GM20000 (cell line): ENCODE measurements at regions not wholly inside any gene's neighbourhood (a gene's known extent, or its start where the extent isn't known, plus 50 kb on each side); places are given as distances from the start of the nearest gene placed in this dataset.
A peak's percentile ranks its signal among the peaks of the same experiment; 100 is the strongest.
"Not testable (repeated sequence)": the region's sequence is repeated elsewhere in the genome, so short reads cannot be mapped to it uniquely, and the experiment has no call there.

Source experiments
- DNase-seq: peaks from one replicate; pipeline ENCODE4 v3.0.0; 2012; ENCODE audit warnings: low spot score
- TF ChIP-seq, protein P1 (sequence below): IDR thresholded peaks from 2 replicates; pipeline ENCODE4 v1.5.1; 2012; ENCODE audit warnings: mild to moderate bottlenecking, control low read depth; ENCODE audit errors: extremely low read depth, missing control alignments

DNA sequence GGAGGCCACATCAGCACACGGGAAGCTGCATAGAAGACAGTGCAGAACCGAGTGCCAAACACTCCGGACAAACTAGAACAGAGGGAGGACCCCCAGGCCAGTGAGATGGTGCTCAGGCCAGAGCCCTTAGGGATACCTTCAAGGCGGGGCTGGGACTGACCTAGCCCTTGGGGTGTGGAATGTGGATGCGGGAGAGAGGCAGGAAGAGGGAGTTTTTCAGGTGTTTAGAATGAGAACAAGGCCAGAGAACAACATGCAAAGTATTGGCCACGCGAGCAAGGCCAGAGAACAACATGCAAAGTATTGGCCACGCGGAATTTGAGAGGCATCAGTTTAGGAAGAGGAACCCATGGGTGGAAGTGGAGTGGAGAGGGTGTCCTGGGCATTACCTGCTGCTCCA, 65.1 kb upstream of the ATP12A start:
- TF ChIP-seq, protein P1, sequence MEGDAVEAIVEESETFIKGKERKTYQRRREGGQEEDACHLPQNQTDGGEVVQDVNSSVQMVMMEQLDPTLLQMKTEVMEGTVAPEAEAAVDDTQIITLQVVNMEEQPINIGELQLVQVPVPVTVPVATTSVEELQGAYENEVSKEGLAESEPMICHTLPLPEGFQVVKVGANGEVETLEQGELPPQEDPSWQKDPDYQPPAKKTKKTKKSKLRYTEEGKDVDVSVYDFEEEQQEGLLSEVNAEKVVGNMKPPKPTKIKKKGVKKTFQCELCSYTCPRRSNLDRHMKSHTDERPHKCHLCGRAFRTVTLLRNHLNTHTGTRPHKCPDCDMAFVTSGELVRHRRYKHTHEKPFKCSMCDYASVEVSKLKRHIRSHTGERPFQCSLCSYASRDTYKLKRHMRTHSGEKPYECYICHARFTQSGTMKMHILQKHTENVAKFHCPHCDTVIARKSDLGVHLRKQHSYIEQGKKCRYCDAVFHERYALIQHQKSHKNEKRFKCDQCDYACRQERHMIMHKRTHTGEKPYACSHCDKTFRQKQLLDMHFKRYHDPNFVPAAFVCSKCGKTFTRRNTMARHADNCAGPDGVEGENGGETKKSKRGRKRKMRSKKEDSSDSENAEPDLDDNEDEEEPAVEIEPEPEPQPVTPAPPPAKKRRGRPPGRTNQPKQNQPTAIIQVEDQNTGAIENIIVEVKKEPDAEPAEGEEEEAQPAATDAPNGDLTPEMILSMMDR: no peak
- no peak for DNase-seq

DNA sequence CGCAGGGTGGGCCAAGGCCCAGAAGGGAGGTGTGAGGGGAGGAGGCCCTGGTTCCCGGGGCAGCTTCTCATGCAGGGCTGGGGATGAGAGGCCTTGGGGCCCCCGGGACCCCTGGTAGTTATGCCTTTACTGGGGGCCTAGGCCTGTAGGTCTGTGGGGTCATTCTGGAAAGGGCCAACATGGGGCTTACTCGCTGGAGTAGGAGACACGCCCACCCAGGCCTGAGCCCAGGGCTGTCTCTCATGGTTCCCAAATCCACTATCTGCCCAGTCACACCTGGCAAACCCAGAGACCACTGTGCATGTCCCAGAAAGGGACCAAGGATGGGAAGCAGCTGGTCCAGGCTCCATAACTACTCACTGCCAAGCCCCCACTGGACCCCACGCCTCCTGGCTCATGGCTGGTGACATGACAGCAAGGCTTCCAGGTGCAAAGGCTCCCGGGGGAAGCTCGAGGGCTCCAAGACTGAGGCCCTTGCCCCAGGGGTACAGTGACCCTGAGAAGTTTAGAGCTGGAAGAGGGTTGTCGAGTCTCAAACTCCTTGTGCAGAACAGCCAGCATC, 64.2 kb upstream of the ATP12A start:
- TF ChIP-seq, protein P1: no peak
- DNase-seq: no peak

DNA sequence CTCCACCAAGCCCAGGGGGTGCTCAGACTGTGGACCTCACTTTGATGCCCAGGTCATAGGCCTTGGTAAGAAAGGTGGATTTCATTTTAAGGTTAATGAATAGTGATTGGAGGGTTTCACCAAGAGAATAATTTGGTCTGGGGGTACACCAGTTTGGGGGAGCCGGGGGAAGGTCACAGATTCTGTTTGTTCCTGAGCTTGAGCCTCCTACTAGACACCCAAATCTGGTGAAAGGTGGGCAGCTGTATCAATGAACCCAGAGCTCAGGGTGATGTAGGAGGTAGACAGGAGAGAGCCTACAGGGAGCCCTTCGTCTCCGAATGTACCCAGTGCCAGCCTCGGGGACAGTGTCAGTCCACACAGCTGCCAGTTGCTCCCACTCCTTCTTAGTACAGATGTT, 63.7 kb upstream of the ATP12A start:
- no peak for DNase-seq
- TF ChIP-seq, protein P1: no peak

DNA sequence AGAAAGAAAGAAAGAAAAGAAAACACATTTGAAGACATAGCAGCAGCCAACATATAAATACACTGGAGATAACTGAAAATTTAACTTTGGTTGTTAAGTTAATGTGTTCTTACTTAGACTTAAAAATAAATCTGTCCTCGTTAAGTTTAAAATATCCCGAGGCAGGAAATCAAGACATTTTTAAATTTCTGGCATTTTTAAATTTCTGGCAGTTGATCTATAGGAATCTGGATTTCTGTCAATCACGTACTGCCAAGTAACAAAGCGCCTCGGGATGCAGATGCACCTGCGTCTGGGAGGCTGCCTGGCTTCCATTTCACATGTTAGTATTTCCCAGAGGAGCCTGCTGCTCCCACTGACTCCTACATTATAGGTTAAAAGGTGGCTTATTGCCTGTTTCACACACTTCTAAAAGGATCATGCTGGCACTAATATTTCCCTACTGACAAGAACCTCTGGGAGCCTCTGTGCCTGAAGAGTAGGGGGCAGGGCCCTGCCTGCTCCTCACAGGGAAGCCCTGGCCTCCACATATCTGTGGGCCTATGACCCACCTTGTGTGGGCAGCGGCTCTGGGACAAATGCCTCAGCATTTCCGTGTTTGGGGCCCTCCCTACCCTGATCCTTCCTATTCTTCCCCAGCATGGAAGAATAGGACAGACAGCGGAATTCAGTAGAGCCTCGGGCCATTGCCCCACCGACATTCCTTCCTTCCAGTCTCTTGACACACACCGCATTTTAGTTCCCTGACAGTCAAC, 62.8 kb upstream of the ATP12A start:
- no peak for DNase-seq
- TF ChIP-seq, protein P1: no peak

DNA sequence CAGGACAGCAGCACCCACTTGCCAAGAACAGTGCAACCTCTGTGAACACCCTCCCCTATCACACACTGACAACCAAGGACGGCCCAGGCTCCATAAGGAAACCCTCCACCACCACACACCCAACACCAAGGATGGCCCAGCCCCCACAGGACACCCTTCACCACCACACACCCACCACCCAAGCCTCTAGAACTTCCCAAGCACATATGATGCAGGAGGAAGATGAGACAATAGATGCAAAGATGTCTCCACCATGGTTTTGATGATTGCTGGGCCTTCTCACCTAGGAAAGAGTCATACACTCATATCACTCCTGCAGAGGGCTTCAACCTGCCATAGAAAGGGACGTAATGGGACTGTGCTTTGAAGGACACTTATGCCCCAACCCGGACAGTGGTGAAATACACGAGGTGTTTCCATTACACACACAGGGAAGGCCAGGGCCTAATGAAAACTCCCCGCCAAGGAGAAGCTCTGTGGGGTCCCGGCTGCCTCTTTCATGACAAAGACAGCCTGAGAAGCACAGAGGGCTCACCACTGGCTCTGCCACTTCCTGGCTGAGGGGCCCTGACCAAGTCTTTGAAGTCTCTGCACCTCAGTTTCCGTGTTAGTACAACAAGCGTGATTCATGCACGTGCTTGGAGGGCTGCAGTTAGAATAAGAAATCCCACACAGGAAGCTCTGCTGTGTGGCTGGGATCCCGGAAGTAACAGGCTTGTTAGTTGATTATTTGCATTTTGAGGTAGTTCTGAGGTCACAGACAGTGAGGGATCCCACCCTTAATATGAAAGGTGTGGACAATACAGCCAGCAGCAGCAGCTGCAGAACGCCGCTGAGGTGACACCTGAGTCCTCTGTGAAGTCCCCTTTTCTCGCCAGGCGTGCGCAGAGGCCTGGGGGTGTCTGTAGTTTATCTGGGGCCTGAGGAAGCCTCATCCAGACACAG, 61.9 kb upstream of the ATP12A start:
- TF ChIP-seq, protein P1: no peak
- peak; percentile 73 for DNase-seq

DNA sequence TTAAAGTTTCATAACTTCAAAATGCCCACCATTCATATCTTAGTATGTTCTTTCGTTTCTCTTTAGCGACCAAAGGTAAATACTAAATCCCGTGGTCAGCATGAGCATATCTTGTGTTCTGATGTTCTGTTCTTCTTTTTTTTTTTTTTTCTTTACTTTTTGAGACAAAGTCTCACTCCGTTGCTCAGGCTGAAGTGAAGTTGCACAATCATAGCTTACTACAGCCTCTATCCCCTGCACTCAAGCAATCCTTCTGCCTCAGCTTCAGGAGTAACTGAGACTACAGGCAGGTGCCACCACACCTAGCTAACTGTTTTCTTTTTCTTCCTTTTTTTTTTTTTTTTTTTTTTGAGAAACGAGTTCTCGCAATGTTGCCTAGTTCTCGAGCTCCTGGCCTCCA, 60.9 kb upstream of the ATP12A start:
- no peak for DNase-seq
- TF ChIP-seq, protein P1: no peak

DNA sequence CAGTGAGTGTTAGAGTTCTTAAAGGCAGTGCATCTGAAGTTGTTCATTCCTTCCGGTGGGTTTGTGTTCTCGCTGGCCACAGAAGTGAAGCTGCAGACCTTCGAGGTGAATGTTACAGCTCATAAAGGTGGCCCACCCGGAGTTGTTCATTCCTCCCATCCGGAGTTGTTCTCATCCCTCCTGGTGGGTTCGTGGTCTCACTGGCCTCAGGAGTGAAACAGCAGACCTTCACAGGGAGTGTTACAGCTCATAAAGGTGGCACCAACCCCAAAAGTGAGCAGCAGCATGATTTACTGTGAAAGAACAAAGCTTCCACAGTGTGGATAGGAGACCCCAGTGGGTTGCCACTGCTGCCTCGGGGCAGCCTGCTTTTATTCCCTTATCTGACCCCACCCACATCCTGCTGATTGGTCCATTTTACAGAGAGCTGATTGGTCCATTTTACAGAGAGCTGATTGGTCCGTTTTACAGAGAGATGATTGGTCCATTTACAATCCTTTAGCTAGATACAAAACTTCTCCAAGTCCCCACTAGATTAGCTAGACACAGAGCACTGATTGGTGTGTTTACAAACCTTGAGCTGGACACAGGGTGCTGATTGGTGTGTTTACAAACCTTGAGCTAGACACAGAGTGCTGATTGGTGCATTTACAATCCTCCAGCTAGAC, 57.6 kb upstream of the ATP12A start:
- not testable (repeated sequence) for DNase-seq
